Activated CD4-positive, alpha-beta memory T cell treated with anti-CD3 and anti-CD28 coated beads for 36 hours (primary cell): ENCODE measurements at regions not wholly inside any gene's neighbourhood (a gene's known extent, or its start where the extent isn't known, plus 50 kb on each side); places are given as distances from the start of the nearest gene placed in this dataset.
A peak's percentile ranks its signal among the peaks of the same experiment; 100 is the strongest.

Source experiments
- CTCF ChIA-PET: fragments of 350-600 bp; sonication (Branson Sonifier 250); formaldehyde crosslinking; loops from one replicate; lab custom pipeline; 2021; ENCODE audit warnings: antibody characterized with exemption, inconsistent platforms; lab: Charles Lee
- POLR2A ChIA-PET: fragments of 350-600 bp; sonication (Branson Sonifier 250); formaldehyde crosslinking; loops from one replicate; lab custom pipeline; 2021; ENCODE audit warnings: antibody characterized with exemption; lab: Charles Lee
- DNase-seq: peaks from one replicate; pipeline ENCODE4 v3.0.0-alpha.2; 2020
- H3K27ac Mint-ChIP-seq: one replicate; pipeline ENCODE4 v1.8.0; 2021; ENCODE audit warnings: mixed read lengths
- H3K27me3 Mint-ChIP-seq: one replicate; pipeline ENCODE4 v1.8.0; 2021; ENCODE audit warnings: mixed read lengths
- H3K36me3 Mint-ChIP-seq: one replicate; pipeline ENCODE4 v1.8.0; 2021; ENCODE audit warnings: mixed read lengths
- H3K4me1 Mint-ChIP-seq: one replicate; pipeline ENCODE4 v1.8.0; 2021; ENCODE audit warnings: low read depth, mixed read lengths
- H3K4me3 Mint-ChIP-seq: one replicate; pipeline ENCODE4 v1.8.0; 2021; ENCODE audit warnings: mild to moderate bottlenecking, mixed read lengths
- H3K9me3 Mint-ChIP-seq: one replicate; pipeline ENCODE4 v1.8.0; 2021; ENCODE audit warnings: mixed read lengths
- intact Hi-C: fragments of 100-400 bp; cut with micrococcal nuclease; formaldehyde crosslinking; loops from one replicate; pipeline ENCODE4 v1.15.1; 2023

DNA sequence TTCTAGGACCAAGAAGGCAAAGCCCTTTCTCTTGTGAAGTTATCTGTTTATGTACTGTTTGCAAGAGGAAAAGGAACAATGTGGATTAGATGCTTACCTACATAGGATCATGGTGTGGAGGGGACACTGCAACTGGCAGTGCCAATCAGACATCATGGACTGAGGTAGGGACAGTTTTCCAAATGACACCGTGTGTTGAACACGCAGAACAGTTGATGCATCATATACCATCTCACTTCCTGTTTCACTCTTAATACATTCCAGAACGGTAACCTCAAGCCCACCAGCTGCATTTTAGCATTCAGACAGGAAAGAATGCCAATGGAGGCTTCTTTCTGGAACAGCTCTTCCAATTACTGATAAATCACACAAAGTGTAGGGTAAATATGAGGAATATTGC, 397.7 kb upstream of the LMCD1 start:
- no peak overlapping the region for H3K27ac Mint-ChIP-seq
- no peaks in the 10 kb centered on the region for H3K36me3 Mint-ChIP-seq
- H3K4me3 Mint-ChIP-seq = no peak overlapping the region
- POLR2A ChIA-PET = no interaction called here
- no peak for DNase-seq
- no peaks in the 10 kb centered on the region for H3K9me3 Mint-ChIP-seq
- CTCF ChIA-PET = interaction anchor here (1.3 kb wide), 1 partner anchor 313 kb away, joined by 3 read pairs; no protein-coding TSS in a partner anchor
- H3K27me3 Mint-ChIP-seq = no peaks in the 10 kb centered on the region
- intact Hi-C loops = no loop called here
- H3K4me1 Mint-ChIP-seq = no peaks in the 10 kb centered on the region

DNA sequence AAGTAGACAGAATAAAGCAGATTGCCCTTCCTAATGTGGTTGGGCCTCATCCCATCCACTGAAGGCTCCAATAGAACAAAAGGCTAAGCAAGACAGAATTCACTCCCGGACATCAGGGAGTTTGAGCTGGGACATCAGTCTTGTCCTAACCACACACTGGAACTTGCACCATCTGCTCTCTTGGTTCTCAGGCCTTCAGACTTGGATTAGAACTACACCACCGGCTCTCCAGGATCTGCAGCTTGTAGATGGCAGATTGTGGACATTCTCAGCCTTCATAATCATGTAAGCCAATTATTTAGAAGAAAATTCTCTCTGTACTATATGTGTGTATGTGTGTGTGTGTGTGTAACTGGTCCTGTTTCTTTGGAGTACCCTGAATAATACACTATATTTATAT, 394.7 kb upstream of the LMCD1 start:
- no peak for DNase-seq
- H3K36me3 Mint-ChIP-seq = no peaks in the 10 kb centered on the region
- H3K9me3 Mint-ChIP-seq = no peaks in the 10 kb centered on the region
- intact Hi-C loops = no loop called here
- H3K4me3 Mint-ChIP-seq = no peak overlapping the region
- CTCF ChIA-PET = no interaction called here
- no peaks in the 10 kb centered on the region for H3K27me3 Mint-ChIP-seq
- POLR2A ChIA-PET = no interaction called here
- H3K27ac Mint-ChIP-seq = no peak overlapping the region
- no peaks in the 10 kb centered on the region for H3K4me1 Mint-ChIP-seq

DNA sequence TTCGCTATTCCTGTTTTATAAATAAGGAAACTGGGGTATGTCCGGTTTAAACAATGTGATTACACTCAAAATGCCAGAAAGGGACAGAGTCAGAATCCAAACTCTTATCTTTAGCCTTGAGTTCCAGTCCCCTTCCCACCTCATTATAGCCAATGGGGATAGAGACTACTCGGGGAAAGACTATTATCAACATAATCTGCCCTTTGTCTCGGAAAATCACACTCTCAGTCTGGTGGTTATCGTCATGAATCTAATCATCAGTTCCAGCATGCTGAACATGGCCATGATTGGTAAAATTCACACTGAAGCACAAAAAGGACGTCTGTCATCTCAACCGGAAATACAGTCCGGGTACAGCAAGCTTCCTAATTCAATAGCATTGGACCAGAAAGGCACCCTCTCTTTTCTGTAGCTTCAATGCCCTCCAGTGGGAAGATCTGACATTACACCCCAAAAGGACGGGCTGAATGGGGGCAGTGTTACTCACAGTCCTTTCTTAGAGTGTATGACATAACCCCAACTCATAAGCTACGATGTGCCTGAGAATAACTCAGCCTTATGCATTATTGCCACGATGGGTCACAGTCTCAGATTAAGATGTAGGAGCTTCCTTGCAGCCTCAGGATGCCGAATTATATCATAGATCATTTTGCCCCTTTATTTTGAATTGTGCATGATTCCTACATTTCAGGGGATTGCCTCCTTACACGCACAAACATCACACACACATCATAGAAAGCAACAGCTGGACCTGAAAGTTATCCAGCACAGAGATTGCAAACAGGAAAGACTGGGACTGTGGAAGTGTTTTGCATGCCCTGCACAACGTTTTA, 390.4 kb upstream of the LMCD1 start:
- Mint-ChIP-seq H3K4me3 (no peak overlapping the region), H3K9me3 (no peaks in the 10 kb centered on the region), H3K36me3 (no peaks in the 10 kb centered on the region), H3K27ac (no peak overlapping the region), H3K4me1 (no peaks in the 10 kb centered on the region), H3K27me3 (no peaks in the 10 kb centered on the region)
- peak; percentile 65 for DNase-seq
- ChIA-PET CTCF (interaction anchor here (1.1 to 1.5 kb wide), 5 partner anchors 15 to 824 kb away, joined by 4 to 8 read pairs (median 5); no protein-coding TSS in a partner anchor), POLR2A (no interaction called here)
- intact Hi-C loops = loop anchor here (5.0 kb wide), 2 partner anchors 306 to 309 kb away; no protein-coding TSS in a partner anchor

DNA sequence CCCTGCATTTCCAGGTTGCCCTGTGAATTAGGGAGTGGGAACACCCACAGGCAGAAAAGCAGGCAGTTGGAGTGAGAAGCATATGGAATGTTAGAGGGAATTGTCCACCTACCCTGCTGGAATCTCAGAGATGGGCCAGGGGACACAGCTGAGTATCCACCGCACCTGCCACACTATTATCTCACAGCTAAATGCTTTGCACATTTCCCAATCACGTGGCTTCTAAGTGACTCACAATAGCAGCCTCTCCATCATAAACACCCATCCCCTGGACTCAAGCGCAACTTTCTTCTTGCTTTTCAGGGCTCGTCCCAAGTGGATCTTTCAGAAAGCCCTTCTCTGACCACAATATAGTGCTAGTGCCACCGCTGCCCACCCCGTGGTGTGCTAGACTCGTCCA, 389.0 kb upstream of the LMCD1 start:
- Mint-ChIP-seq H3K4me3 (no peak overlapping the region), H3K4me1 (no peaks in the 10 kb centered on the region), H3K9me3 (no peaks in the 10 kb centered on the region), H3K36me3 (no peaks in the 10 kb centered on the region), H3K27ac (no peak overlapping the region), H3K27me3 (no peaks in the 10 kb centered on the region)
- ChIA-PET CTCF (no interaction called here), POLR2A (no interaction called here)
- intact Hi-C loops = loop anchor here (5.0 kb wide), 2 partner anchors 305 to 310 kb away; no protein-coding TSS in a partner anchor
- no peak for DNase-seq

DNA sequence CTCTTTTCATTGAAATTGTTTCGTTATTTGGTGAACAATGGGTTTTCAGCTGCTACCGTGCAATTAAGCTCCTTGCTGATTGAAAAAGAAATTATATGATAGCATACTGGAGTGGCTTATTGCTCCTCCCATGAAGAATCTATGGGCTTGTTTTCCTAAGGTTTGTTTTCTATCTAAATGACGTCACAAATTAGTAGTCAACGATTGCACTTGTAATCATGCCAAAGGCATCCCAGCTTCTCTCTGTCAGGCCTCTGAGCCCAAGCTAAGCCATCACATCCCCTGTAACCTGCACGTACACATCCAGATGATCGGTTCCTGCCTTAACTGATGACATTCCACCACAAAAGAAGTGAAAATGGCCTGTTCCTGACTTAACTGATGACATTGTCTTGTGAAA, 388.0 kb upstream of the LMCD1 start:
- Mint-ChIP-seq H3K27me3 (no peaks in the 10 kb centered on the region), H3K27ac (no peak overlapping the region), H3K9me3 (peaks cover 5% of the 10 kb centered on the region), H3K4me1 (no peaks in the 10 kb centered on the region), H3K4me3 (no peak overlapping the region), H3K36me3 (peaks cover 2% of the 10 kb centered on the region)
- no peak for DNase-seq
- CTCF ChIA-PET = interaction anchor here (0.6 to 0.7 kb wide), 3 partner anchors 314 to 1278 kb away, joined by 3 to 5 read pairs (median 3); no protein-coding TSS in a partner anchor
- intact Hi-C loops = loop anchor here (5.0 kb wide), 2 partner anchors 304 to 311 kb away; no protein-coding TSS in a partner anchor
- POLR2A ChIA-PET = no interaction called here

DNA sequence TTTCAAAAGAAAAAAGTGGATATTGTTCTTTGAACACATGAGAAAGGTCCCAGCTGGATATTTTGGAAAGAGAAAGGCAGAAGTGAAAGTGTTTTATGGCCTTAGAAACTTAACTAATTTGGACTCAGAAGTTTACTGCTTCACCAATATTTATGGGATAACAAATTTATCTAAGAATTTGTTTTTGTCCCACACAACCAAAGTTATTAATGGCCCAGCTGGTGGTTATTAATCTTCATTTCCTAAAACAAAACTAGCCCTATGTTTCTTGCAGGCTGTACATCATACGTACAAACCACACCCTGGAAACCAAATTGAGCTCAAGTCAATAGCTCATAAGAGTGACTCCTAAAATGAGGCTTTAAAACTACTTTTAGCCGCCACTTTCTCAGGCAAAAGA, 372.9 kb upstream of the LMCD1 start:
- peaks cover 3% of the 10 kb centered on the region for H3K27me3 Mint-ChIP-seq
- no peak for DNase-seq
- no peak overlapping the region for H3K4me3 Mint-ChIP-seq
- no peaks in the 10 kb centered on the region for H3K4me1 Mint-ChIP-seq
- ChIA-PET POLR2A (no interaction called here), CTCF (no interaction called here)
- intact Hi-C loops = no loop called here
- no peak overlapping the region for H3K27ac Mint-ChIP-seq
- no peaks in the 10 kb centered on the region for H3K36me3 Mint-ChIP-seq
- no peaks in the 10 kb centered on the region for H3K9me3 Mint-ChIP-seq

DNA sequence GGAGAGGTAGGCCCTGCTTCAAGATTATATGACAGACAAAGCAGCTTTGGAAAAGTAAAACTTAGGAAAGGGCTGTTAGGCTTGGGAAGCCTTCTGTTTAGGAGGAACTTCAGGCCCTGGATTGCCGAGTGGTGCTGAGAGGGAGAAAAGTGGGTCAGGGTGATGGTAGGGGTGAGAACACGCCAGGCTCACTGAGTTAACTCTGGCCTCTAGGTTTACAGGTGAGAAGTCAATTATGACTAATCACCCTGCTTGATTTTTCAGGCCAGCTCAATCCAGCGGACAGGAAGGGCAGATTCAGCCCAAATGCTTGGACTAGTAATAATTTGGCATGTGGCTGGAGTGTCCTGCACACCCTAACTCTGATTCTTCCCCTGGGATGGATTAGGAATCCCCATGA, 365.1 kb upstream of the LMCD1 start:
- Mint-ChIP-seq H3K4me3 (no peak overlapping the region), H3K27me3 (peaks cover 2% of the 10 kb centered on the region), H3K36me3 (no peaks in the 10 kb centered on the region), H3K27ac (no peak overlapping the region), H3K9me3 (no peaks in the 10 kb centered on the region), H3K4me1 (no peaks in the 10 kb centered on the region)
- intact Hi-C loops = no loop called here
- POLR2A ChIA-PET = no interaction called here
- CTCF ChIA-PET = no interaction called here
- DNase-seq = no peak

DNA sequence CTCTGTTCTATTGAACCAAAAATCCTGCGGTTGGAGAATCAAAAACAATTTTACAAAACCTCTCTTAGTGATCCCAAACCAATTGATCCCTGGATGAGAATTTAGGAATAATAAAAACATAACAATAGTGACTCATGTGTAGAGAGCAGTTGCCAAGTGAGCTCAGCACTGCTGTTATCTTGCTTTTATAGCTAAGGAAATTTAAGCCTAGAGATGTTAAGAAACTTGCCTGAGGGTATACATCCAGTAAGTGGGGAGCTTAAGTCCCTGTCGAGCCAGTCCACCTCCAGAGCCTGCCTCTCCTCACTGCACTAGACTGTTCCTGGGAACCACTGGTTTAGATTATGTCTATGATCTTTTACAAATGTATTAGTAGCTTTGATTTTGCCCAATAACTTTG, 358.4 kb upstream of the LMCD1 start:
- ChIA-PET POLR2A (no interaction called here), CTCF (no interaction called here)
- H3K27me3 Mint-ChIP-seq = peaks cover 2% of the 10 kb centered on the region
- no peak overlapping the region for H3K4me3 Mint-ChIP-seq
- no peak overlapping the region for H3K27ac Mint-ChIP-seq
- no peak for DNase-seq
- no peaks in the 10 kb centered on the region for H3K36me3 Mint-ChIP-seq
- H3K4me1 Mint-ChIP-seq = no peaks in the 10 kb centered on the region
- no peaks in the 10 kb centered on the region for H3K9me3 Mint-ChIP-seq
- intact Hi-C loops = no loop called here

DNA sequence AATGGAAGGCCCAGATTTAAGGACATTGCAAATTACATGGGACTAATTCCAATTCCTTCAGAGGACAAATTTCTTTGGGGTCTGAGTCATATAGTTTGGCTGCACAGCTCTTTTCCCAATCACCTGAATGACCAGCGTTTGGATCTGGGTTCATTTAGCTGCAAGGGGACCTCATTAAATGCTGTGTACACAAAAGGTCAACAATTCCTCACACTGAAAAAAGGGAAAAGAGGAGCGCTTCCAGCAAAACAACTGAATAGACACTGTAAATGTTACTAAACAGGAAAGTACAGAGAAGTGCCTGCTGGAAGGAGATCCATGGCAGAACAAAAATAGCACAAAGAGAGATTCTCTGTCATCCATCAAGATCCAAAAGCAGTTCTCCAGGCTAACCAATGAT, 356.0 kb upstream of the LMCD1 start:
- intact Hi-C loops = no loop called here
- Mint-ChIP-seq H3K36me3 (no peaks in the 10 kb centered on the region), H3K27ac (no peak overlapping the region), H3K9me3 (no peaks in the 10 kb centered on the region), H3K27me3 (peaks cover 2% of the 10 kb centered on the region), H3K4me1 (no peaks in the 10 kb centered on the region), H3K4me3 (no peak overlapping the region)
- ChIA-PET CTCF (no interaction called here), POLR2A (no interaction called here)
- no peak for DNase-seq

DNA sequence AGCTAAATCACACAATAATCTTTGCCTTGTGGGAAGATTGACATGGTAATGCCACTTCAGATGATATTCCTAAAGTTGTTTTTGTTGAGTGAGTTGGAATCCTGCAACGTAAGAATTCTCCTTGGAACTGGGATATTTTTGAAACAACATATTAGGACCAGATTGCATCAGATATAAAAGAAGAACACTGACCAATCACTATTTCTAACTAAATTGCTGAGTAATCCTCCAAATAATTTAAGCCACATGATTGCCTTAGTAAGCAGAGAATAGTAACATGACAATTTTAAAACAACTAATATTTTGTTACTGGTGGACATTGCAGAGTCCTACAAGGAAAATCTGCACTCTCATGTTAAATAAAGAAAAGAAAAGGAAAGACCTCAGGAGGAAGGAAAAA, 353.9 kb upstream of the LMCD1 start:
- DNase-seq = no peak
- H3K9me3 Mint-ChIP-seq = no peaks in the 10 kb centered on the region
- H3K27ac Mint-ChIP-seq = no peak overlapping the region
- no peaks in the 10 kb centered on the region for H3K36me3 Mint-ChIP-seq
- H3K4me3 Mint-ChIP-seq = no peak overlapping the region
- H3K4me1 Mint-ChIP-seq = no peaks in the 10 kb centered on the region
- intact Hi-C loops = no loop called here
- POLR2A ChIA-PET = no interaction called here
- H3K27me3 Mint-ChIP-seq = peaks cover 6% of the 10 kb centered on the region
- CTCF ChIA-PET = interaction anchor here (0.9 kb wide), 1 partner anchor 13 kb away, joined by 3 read pairs; no protein-coding TSS in a partner anchor

DNA sequence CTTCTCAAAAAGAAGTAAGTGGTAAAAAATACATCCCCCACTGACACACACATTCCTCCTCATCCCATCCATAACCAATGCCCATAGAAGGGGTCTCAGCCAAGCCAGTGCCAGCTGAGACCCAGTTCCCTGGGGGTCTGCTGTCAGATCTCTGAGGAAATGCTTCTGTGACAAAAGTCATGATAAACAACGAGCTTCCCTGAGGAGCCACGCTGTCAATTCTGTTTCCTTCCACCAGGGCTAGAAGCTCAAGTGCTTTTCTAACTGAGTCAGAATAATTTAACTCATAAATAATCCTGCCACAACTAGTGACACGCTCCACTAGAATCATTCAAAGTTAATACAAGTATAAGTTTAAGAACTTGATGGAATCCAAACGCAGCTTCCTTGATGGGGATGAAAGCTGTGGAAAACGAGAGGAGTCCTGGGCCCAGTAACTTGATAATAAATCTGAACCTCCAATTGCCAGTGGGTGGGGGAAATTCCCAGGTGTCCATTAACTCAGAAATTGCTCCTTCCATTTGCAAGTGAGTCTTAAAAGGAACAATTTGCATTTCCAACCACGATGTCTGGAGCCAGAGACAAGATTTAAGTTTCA, 348.7 kb upstream of the LMCD1 start:
- Mint-ChIP-seq H3K27ac (no peak overlapping the region), H3K4me1 (no peaks in the 10 kb centered on the region), H3K27me3 (peaks cover 4% of the 10 kb centered on the region), H3K36me3 (no peaks in the 10 kb centered on the region), H3K4me3 (no peak overlapping the region), H3K9me3 (no peaks in the 10 kb centered on the region)
- DNase-seq = no peak
- ChIA-PET CTCF (interaction anchor here (0.9 kb wide), 1 partner anchor 87 kb away, joined by 3 read pairs; no protein-coding TSS in a partner anchor), POLR2A (no interaction called here)
- intact Hi-C loops = no loop called here

DNA sequence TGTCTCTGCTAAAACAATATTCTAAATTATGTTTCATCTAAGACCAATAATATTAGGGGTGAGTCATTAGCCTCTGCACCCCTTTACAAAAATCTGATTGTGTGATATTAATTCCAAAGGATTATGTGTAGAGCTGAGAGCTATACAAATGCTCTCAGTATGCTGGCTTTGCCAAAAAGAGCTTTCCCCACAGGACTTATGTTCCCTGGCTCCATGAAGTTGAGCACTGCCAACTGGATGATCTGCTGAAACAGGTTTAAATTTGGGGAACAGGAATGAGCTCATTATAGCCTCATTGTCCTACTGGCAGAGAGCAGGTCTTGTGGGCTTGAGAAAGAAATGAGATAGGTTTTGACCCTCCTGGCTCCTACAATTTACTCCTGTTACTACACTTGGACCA, 347.8 kb upstream of the LMCD1 start:
- no peaks in the 10 kb centered on the region for H3K36me3 Mint-ChIP-seq

More for the DNA sequence above, 347.8 kb upstream of the LMCD1 start:
- Mint-ChIP-seq H3K9me3 (no peaks in the 10 kb centered on the region), H3K4me3 (no peak overlapping the region), H3K27ac (no peak overlapping the region), H3K27me3 (peaks cover 4% of the 10 kb centered on the region), H3K4me1 (no peaks in the 10 kb centered on the region)
- CTCF ChIA-PET = interaction anchor here (0.9 kb wide), 1 partner anchor 86 kb away, joined by 3 read pairs; no protein-coding TSS in a partner anchor
- intact Hi-C loops = no loop called here
- POLR2A ChIA-PET = no interaction called here
- DNase-seq = no peak
